ENCODE measurements at regions not wholly inside any gene's neighbourhood (a gene's known extent, or its start where the extent isn't known, plus 50 kb on each side); places are given as distances from the start of the nearest gene placed in this dataset.

DNA sequence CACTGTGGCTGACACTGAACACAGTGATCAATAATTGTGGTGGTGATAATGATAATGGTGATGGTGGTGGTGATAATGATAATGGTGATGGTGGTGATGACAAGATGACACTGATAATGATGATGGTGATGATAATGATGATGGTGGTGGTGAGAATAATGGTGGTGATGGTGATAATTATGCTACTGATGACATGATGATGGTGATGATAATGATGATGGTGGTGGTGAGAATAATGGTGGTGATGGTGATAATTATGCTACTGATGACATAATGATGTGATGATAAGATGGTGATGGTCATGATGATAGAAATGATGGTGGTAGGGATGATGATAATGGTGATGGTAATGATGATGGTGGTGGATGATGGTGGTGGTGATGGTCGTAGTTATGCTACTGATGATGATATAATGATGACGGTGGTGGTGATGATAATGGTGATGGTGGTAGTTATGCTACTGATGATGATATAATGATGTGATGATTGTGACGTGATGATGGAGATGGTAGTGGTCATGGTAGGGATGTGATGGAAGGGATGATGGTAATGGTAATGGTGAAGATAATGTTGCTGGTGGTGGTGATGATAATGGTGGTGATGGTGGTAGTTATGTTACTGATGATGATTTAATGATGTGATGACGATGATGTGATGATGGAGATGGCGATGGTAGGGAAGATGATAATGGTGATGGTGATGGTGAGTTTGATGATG lies 356.5 kb upstream of the CDH4 start:
- intact Hi-C loops (cut with DNase I) = no loop called here
- H3K27ac ChIP-seq = no peak overlapping the region
- DNase-seq (no peak), ATAC-seq (no peak)
- 86 to 97% (median 95%) methylated on average over 5 of the region's 5 CpGs for WGBS, 3 donors
- H3K4me1 ChIP-seq = no peaks in the 10 kb centered on the region
- no peaks in the 10 kb centered on the region for H3K27me3 ChIP-seq (ENCODE audit: insufficient read depth in 3 of 3, low read length in 2 of 3)
- TF ChIP-seq, protein P1, sequence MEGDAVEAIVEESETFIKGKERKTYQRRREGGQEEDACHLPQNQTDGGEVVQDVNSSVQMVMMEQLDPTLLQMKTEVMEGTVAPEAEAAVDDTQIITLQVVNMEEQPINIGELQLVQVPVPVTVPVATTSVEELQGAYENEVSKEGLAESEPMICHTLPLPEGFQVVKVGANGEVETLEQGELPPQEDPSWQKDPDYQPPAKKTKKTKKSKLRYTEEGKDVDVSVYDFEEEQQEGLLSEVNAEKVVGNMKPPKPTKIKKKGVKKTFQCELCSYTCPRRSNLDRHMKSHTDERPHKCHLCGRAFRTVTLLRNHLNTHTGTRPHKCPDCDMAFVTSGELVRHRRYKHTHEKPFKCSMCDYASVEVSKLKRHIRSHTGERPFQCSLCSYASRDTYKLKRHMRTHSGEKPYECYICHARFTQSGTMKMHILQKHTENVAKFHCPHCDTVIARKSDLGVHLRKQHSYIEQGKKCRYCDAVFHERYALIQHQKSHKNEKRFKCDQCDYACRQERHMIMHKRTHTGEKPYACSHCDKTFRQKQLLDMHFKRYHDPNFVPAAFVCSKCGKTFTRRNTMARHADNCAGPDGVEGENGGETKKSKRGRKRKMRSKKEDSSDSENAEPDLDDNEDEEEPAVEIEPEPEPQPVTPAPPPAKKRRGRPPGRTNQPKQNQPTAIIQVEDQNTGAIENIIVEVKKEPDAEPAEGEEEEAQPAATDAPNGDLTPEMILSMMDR (IDR thresholded peaks at IDR 0.05) = no peak
- no peaks in the 10 kb centered on the region for H3K9me3 ChIP-seq
- no peak overlapping the region for H3K4me3 ChIP-seq
- no peaks in the 10 kb centered on the region for H3K36me3 ChIP-seq (ENCODE audit: insufficient read depth in 1 of 2, low read depth in 1 of 2)

DNA sequence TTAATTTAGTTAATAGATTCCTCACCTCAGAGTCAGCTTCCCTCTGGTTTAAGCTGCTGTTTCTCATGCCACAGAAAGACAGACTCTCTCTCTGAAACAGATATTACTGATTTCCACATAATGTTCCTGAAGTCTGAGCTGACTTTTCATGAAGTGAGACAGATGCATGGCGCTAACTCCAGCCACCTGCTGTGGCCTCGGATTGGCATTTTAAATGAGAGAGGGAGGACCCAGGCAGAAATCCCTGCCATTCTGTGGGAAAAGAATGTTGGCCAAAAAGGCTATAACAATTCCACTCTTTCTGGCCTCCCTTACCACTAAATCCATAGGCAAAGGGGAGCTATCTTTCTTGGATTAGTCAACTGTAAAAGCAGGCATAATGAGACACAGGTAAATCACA lies 354.1 kb upstream of the CDH4 start:
- ATAC-seq = no peak
- Histone ChIP-seq H3K27ac (no peak overlapping the region), H3K4me3 (no peak overlapping the region), H3K9me3 (no peaks in the 10 kb centered on the region), H3K27me3 (ENCODE audit: insufficient read depth in 3 of 3, low read length in 2 of 3) (peaks cover 0 to 1% (median 0%) of the 10 kb centered on the region in 3 donors), H3K36me3 (ENCODE audit: insufficient read depth in 1 of 2, low read depth in 1 of 2) (no peaks in the 10 kb centered on the region), H3K4me1 (no peaks in the 10 kb centered on the region)
- WGBS, 3 donors = 10 to 35% (median 17%) methylated on average over 2 of the region's 2 CpGs
- TF ChIP-seq, protein P1 (IDR thresholded peaks at IDR 0.05) = no peak
- intact Hi-C loops (cut with DNase I) = no loop called here
- no peak for DNase-seq

DNA sequence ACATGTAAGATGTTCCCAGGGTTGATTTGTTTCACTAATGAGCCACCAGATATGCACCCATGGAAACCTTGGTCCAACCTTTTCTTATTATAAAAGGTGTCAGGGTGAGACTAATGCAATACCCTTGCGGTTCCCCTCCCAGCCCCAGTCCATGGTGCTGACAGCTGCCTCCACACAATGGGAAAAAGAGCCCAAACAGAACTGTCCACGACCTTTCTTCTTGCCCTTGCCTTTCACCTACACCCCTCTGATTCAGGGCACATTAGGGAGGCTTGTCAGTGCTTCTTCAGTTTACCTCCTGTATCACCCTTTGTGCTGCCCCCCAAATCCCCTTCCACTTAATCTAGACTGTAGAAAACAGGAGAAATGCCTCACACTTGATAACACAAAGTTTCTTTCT lies 352.7 kb upstream of the CDH4 start:
- Histone ChIP-seq H3K36me3 (ENCODE audit: insufficient read depth in 1 of 2, low read depth in 1 of 2) (no peaks in the 10 kb centered on the region), H3K9me3 (no peaks in the 10 kb centered on the region), H3K4me1 (no peaks in the 10 kb centered on the region), H3K27me3 (ENCODE audit: insufficient read depth in 3 of 3, low read length in 2 of 3) (peaks cover 0 to 1% (median 0%) of the 10 kb centered on the region in 3 donors), H3K4me3 (no peak overlapping the region), H3K27ac (no peak overlapping the region)
- TF ChIP-seq, protein P1 (IDR thresholded peaks at IDR 0.05) = no peak
- 70 to 78% (median 75%) methylated on average over 2 of the region's 2 CpGs for WGBS, 3 donors
- no peak for DNase-seq
- ATAC-seq = no peak
- intact Hi-C loops (cut with DNase I) = no loop called here

DNA sequence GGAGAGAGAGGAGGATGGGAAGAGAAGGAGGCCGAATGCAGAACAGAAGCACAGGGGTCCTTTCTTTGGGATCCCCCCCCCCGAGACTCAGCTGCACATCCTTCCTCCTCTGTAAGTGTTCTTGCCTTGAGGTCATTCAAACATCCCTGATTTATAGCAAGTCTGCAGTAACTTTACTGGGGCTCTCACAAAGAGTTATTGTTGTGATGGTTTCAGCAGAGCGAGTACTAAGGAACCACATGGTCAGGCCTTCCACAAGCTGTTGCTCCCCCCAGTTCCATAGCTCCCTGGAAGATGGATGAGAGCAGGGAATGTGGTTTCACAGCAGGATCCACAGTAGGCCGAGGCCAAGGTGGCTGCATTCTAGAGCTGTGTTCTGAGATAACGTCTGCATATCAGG lies 351.4 kb upstream of the CDH4 start:
- Histone ChIP-seq H3K4me3 (no peak overlapping the region), H3K36me3 (ENCODE audit: insufficient read depth in 1 of 2, low read depth in 1 of 2) (no peaks in the 10 kb centered on the region), H3K27me3 (ENCODE audit: insufficient read depth in 3 of 3, low read length in 2 of 3) (peaks cover 0 to 1% (median 0%) of the 10 kb centered on the region in 3 donors), H3K9me3 (no peaks in the 10 kb centered on the region), H3K27ac (no peak overlapping the region), H3K4me1 (no peaks in the 10 kb centered on the region)
- no peak for ATAC-seq
- 46 to 66% (median 53%) methylated on average over 5 of the region's 5 CpGs for WGBS, 3 donors
- no peak for DNase-seq
- intact Hi-C loops (cut with DNase I) = no loop called here
- TF ChIP-seq, protein P1 (IDR thresholded peaks at IDR 0.05) = no peak

DNA sequence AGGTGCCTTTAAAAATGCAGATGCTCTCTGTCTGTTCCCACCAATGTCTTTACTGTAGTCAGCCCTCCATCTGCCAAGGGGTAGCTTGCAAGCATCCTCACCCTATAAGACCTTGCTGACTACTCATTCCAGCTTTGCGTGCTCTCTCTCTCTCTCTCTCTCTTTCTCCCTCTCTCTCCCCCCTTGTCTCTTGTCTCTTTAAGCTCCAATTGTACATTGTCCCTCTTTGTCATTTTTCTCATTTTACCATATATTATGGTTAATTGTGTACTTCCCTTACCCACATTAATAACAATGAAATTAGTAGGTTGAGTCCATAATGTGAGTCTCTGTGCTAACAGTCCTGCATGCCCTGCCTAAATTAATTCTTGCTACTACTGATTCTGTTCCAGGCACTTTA lies 350.2 kb upstream of the CDH4 start:
- Histone ChIP-seq H3K9me3 (no peaks in the 10 kb centered on the region), H3K4me1 (no peaks in the 10 kb centered on the region), H3K27me3 (ENCODE audit: insufficient read depth in 3 of 3, low read length in 2 of 3) (peaks cover 0 to 2% (median 1%) of the 10 kb centered on the region in 3 donors), H3K36me3 (ENCODE audit: insufficient read depth in 1 of 2, low read depth in 1 of 2) (no peaks in the 10 kb centered on the region), H3K27ac (no peak overlapping the region), H3K4me3 (no peak overlapping the region)
- TF ChIP-seq, protein P1 (IDR thresholded peaks at IDR 0.05) = no peak
- intact Hi-C loops (cut with DNase I) = no loop called here
- WGBS, 3 donors = 84 to 100% (median 92%) methylated on average over 1 of the region's 1 CpG
- DNase-seq (no peak), ATAC-seq (no peak)
